ENCODE measurements at regions not wholly inside any gene's neighbourhood (a gene's known extent, or its start where the extent isn't known, plus 50 kb on each side); places are given as distances from the start of the nearest gene placed in this dataset.

GRCh38 chr9:87816036-87816435, 66.6 kb upstream of the SPATA31E1 start:
- no peak for TF ChIP-seq CTCF (IDR thresholded peaks at IDR 0.05)
- no peaks in the 10 kb centered on the region for H3K4me1 ChIP-seq
- H3K27me3 ChIP-seq: no peaks in the 10 kb centered on the region
- no peak overlapping the region for H3K9ac ChIP-seq (ENCODE audit: low read depth in 2 of 2, low read length in 2 of 2)
- intact Hi-C loops (cut with DNase I): no loop called here
- no peak for DNase-seq
- H3K4me3 ChIP-seq: no peak overlapping the region
- no peaks in the 10 kb centered on the region for H3K36me3 ChIP-seq
- H3K9me3 ChIP-seq: no peaks in the 10 kb centered on the region
- H3K27ac ChIP-seq: no peak overlapping the region

GRCh38 chr9:87818308-87818707, 64.4 kb upstream of the SPATA31E1 start:
- intact Hi-C loops (cut with DNase I): no loop called here
- Histone ChIP-seq H3K27ac (no peak overlapping the region), H3K27me3 (no peaks in the 10 kb centered on the region), H3K9me3 (no peaks in the 10 kb centered on the region), H3K9ac (ENCODE audit: low read depth in 2 of 2, low read length in 2 of 2) (no peak overlapping the region), H3K4me3 (no peak overlapping the region), H3K4me1 (no peaks in the 10 kb centered on the region), H3K36me3 (no peaks in the 10 kb centered on the region)
- no peak for DNase-seq
- no peak for TF ChIP-seq CTCF (IDR thresholded peaks at IDR 0.05)

- no peaks in the 10 kb centered on the region for H3K36me3 ChIP-seq
- H3K9ac ChIP-seq (ENCODE audit: low read depth in 2 of 2, low read length in 2 of 2): no peak overlapping the region
- TF ChIP-seq CTCF (IDR thresholded peaks at IDR 0.05): no peak
- DNase-seq: no peak
- H3K27me3 ChIP-seq: no peaks in the 10 kb centered on the region
- H3K4me1 ChIP-seq: no peaks in the 10 kb centered on the region
- no peaks in the 10 kb centered on the region for H3K9me3 ChIP-seq
- H3K27ac ChIP-seq: no peak overlapping the region
- no peak overlapping the region for H3K4me3 ChIP-seq
- intact Hi-C loops (cut with DNase I): no loop called here
Measured at GRCh38 chr9:87824216-87824875, 58.3 kb upstream of the SPATA31E1 start.

GRCh38 chr9:87824886-87825285, 57.8 kb upstream of the SPATA31E1 start:
- DNase-seq: no peak
- Histone ChIP-seq H3K4me3 (no peak overlapping the region), H3K27ac (no peak overlapping the region), H3K4me1 (no peaks in the 10 kb centered on the region), H3K9ac (ENCODE audit: low read depth in 2 of 2, low read length in 2 of 2) (no peak overlapping the region), H3K27me3 (no peaks in the 10 kb centered on the region), H3K36me3 (no peaks in the 10 kb centered on the region), H3K9me3 (no peaks in the 10 kb centered on the region)
- no peak for TF ChIP-seq CTCF (IDR thresholded peaks at IDR 0.05)
- intact Hi-C loops (cut with DNase I): no loop called here

- no peak for DNase-seq
- no peak overlapping the region for H3K9ac ChIP-seq (ENCODE audit: low read depth in 2 of 2, low read length in 2 of 2)
- intact Hi-C loops (cut with DNase I): no loop called here
- no peak overlapping the region for H3K4me3 ChIP-seq
- no peaks in the 10 kb centered on the region for H3K27me3 ChIP-seq
- H3K4me1 ChIP-seq: no peaks in the 10 kb centered on the region
- H3K27ac ChIP-seq: no peak overlapping the region
- no peaks in the 10 kb centered on the region for H3K9me3 ChIP-seq
- no peaks in the 10 kb centered on the region for H3K36me3 ChIP-seq
- TF ChIP-seq CTCF (IDR thresholded peaks at IDR 0.05): no peak
Measured at GRCh38 chr9:87826331-87826730, 56.3 kb upstream of the SPATA31E1 start.
